ENCODE measurements at regions not wholly inside any gene's neighbourhood (a gene's known extent, or its start where the extent isn't known, plus 50 kb on each side); places are given as distances from the start of the nearest gene placed in this dataset.

DNA sequence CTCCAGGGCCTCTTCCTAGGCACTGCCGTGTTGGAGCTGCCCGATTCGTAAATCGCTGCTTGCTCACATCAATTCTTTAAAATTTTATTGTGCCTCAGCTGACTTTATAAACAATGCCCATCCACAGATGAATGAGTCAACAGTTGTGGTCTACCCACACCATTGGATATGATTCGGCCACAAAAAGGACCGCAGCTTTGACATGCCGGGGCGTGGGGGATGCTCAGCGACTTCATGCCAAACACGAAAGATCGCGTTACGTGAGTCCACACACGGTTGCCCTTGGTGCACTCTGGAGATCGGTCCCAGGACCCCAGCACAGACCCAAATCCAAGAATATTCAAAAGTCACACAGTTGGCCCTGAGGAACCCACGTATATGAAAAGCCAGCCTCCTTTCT lies 195.7 kb downstream of the CTTN start:
- Histone ChIP-seq H3K79me2 (ENCODE audit: insufficient read depth, low read length) (no peaks in the 10 kb centered on the region), H3K9me3 (ENCODE audit: insufficient read depth, low read length, severe bottlenecking) (no peaks in the 10 kb centered on the region), H3K9ac (ENCODE audit: low read depth, low read length) (no peak overlapping the region), H2AFZ (ENCODE audit: low read depth, low read length) (no peak overlapping the region), H3K36me3 (ENCODE audit: insufficient read depth, low read length) (no peaks in the 10 kb centered on the region), H3K27ac (ENCODE audit: low read length) (no peak overlapping the region), H3K4me1 (ENCODE audit: insufficient read depth, low read length) (peaks cover 20% of the 10 kb centered on the region), H3K4me2 (ENCODE audit: insufficient read depth, low read length) (no peak overlapping the region), H3K27me3 (ENCODE audit: insufficient read depth, low read length, poor library complexity) (peaks cover 4% of the 10 kb centered on the region), H4K20me1 (ENCODE audit: insufficient read depth, low read length) (peaks cover 11% of the 10 kb centered on the region), H3K4me3 (ENCODE audit: low read depth in 1 of 2, low read length in 2 of 2) (no peak overlapping the region)
- no peak for ATAC-seq (ENCODE audit: insufficient read depth, low read depth)
- no peak for TF ChIP-seq EZH2 (IDR thresholded peaks at IDR 0.05; ENCODE audit: borderline replicate concordance, low read depth, low read length, severe bottlenecking)
- TF ChIP-seq, protein P1, sequence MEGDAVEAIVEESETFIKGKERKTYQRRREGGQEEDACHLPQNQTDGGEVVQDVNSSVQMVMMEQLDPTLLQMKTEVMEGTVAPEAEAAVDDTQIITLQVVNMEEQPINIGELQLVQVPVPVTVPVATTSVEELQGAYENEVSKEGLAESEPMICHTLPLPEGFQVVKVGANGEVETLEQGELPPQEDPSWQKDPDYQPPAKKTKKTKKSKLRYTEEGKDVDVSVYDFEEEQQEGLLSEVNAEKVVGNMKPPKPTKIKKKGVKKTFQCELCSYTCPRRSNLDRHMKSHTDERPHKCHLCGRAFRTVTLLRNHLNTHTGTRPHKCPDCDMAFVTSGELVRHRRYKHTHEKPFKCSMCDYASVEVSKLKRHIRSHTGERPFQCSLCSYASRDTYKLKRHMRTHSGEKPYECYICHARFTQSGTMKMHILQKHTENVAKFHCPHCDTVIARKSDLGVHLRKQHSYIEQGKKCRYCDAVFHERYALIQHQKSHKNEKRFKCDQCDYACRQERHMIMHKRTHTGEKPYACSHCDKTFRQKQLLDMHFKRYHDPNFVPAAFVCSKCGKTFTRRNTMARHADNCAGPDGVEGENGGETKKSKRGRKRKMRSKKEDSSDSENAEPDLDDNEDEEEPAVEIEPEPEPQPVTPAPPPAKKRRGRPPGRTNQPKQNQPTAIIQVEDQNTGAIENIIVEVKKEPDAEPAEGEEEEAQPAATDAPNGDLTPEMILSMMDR (IDR thresholded peaks at IDR 0.05; ENCODE audit: borderline replicate concordance, extremely low read depth, low read length, poor library complexity, severe bottlenecking), result no peak
- DNase-seq, result no peak

DNA sequence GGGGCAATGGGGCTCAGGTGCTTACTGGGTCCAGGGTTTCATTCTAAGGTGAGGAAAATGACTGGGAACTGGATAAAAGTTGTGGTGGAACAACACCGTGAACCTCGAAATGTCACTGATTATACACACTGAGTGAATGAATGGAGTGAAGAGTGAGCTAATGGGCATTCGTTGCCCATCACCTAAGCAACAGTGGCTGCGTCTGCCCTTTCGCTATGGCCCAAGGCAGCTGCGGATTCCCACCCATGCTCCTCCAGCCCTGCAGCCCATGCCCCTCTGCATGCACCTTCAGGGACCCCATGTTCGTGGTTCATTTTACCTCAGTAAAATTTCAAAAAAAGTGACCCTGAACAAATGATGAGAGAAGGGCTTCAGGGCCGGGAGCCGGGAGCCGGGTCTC lies 196.3 kb downstream of the CTTN start:
- ATAC-seq (ENCODE audit: insufficient read depth, low read depth) (no peak), DNase-seq (no peak)
- Histone ChIP-seq H3K36me3 (ENCODE audit: insufficient read depth, low read length) (no peaks in the 10 kb centered on the region), H3K4me1 (ENCODE audit: insufficient read depth, low read length) (peaks cover 16% of the 10 kb centered on the region), H3K4me2 (ENCODE audit: insufficient read depth, low read length) (no peak overlapping the region), H3K4me3 (ENCODE audit: low read depth in 1 of 2, low read length in 2 of 2) (no peak overlapping the region), H3K9me3 (ENCODE audit: insufficient read depth, low read length, severe bottlenecking) (no peaks in the 10 kb centered on the region), H3K9ac (ENCODE audit: low read depth, low read length) (no peak overlapping the region), H3K27me3 (ENCODE audit: insufficient read depth, low read length, poor library complexity) (peaks cover 4% of the 10 kb centered on the region), H2AFZ (ENCODE audit: low read depth, low read length) (no peak overlapping the region), H3K27ac (ENCODE audit: low read length) (no peak overlapping the region), H3K79me2 (ENCODE audit: insufficient read depth, low read length) (no peaks in the 10 kb centered on the region), H4K20me1 (ENCODE audit: insufficient read depth, low read length) (peaks cover 11% of the 10 kb centered on the region)
- TF ChIP-seq, protein P1 (IDR thresholded peaks at IDR 0.05; ENCODE audit: borderline replicate concordance, extremely low read depth, low read length, poor library complexity, severe bottlenecking), result no peak
- no peak for TF ChIP-seq EZH2 (IDR thresholded peaks at IDR 0.05; ENCODE audit: borderline replicate concordance, low read depth, low read length, severe bottlenecking)

DNA sequence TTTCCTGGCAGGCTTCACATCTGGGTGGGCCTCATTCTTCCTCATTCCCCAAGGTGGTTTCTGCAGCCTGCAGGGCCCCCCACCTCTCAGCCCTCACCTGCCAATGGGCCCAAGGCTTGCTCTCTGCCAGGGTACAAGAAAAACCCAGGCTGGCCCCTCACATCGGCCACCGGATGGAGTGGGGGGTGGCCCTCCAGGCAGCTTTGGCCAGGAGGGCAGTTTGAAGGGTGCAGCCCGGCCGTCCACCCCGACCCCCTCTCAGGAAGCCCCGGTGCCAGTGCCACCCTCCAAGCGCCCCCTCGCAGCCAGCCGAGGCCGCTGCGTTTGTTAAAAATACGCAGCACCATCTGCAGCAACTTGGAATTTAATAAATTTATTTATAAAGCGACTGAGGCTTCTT lies 196.7 kb downstream of the CTTN start:
- no peak overlapping the region for H3K27ac ChIP-seq (ENCODE audit: low read length)
- no peak for DNase-seq
- H3K9ac ChIP-seq (ENCODE audit: low read depth, low read length), result no peak overlapping the region
- H3K79me2 ChIP-seq (ENCODE audit: insufficient read depth, low read length), result no peaks in the 10 kb centered on the region
- peaks cover 12% of the 10 kb centered on the region for H3K4me1 ChIP-seq (ENCODE audit: insufficient read depth, low read length)
- no peak overlapping the region for H2AFZ ChIP-seq (ENCODE audit: low read depth, low read length)
- TF ChIP-seq, protein P1 (IDR thresholded peaks at IDR 0.05; ENCODE audit: borderline replicate concordance, extremely low read depth, low read length, poor library complexity, severe bottlenecking), result no peak
- TF ChIP-seq EZH2 (IDR thresholded peaks at IDR 0.05; ENCODE audit: borderline replicate concordance, low read depth, low read length, severe bottlenecking), result no peak
- ATAC-seq (ENCODE audit: insufficient read depth, low read depth), result no peak
- no peak overlapping the region for H3K4me3 ChIP-seq (ENCODE audit: low read depth in 1 of 2, low read length in 2 of 2)
- H3K36me3 ChIP-seq (ENCODE audit: insufficient read depth, low read length), result no peaks in the 10 kb centered on the region
- peaks cover 4% of the 10 kb centered on the region for H3K27me3 ChIP-seq (ENCODE audit: insufficient read depth, low read length, poor library complexity)
- no peaks in the 10 kb centered on the region for H3K9me3 ChIP-seq (ENCODE audit: insufficient read depth, low read length, severe bottlenecking)
- no peak overlapping the region for H3K4me2 ChIP-seq (ENCODE audit: insufficient read depth, low read length)
- peaks cover 11% of the 10 kb centered on the region for H4K20me1 ChIP-seq (ENCODE audit: insufficient read depth, low read length)

DNA sequence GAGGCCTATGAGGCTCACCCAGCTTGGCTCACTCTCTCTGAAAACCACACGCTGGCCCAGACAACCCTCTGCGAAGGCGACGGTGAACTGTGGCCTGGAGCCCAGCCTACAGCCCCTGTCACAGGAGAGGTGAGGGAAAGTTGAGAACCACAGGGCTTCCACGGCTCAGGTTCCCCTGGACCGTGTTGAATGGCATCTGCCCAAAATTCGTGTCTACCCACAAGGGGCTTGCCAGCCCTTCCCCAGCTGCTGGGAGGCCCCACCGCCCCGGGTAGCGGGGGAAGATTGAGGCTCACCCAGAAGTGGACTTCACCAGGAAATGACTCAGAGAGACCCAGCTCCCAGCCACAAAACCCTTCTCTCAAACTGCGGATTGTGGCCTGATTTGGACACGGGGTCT lies 197.1 kb downstream of the CTTN start:
- no peak for DNase-seq
- Histone ChIP-seq H3K4me2 (ENCODE audit: insufficient read depth, low read length) (no peak overlapping the region), H3K27me3 (ENCODE audit: insufficient read depth, low read length, poor library complexity) (peaks cover 4% of the 10 kb centered on the region), H3K27ac (ENCODE audit: low read length) (no peak overlapping the region), H2AFZ (ENCODE audit: low read depth, low read length) (no peak overlapping the region), H3K79me2 (ENCODE audit: insufficient read depth, low read length) (no peaks in the 10 kb centered on the region), H3K4me1 (ENCODE audit: insufficient read depth, low read length) (peaks cover 7% of the 10 kb centered on the region), H3K9ac (ENCODE audit: low read depth, low read length) (no peak overlapping the region), H3K4me3 (ENCODE audit: low read depth in 1 of 2, low read length in 2 of 2) (no peak overlapping the region), H3K36me3 (ENCODE audit: insufficient read depth, low read length) (no peaks in the 10 kb centered on the region), H3K9me3 (ENCODE audit: insufficient read depth, low read length, severe bottlenecking) (no peaks in the 10 kb centered on the region), H4K20me1 (ENCODE audit: insufficient read depth, low read length) (peaks cover 11% of the 10 kb centered on the region)
- ATAC-seq (ENCODE audit: insufficient read depth, low read depth), result no peak
- TF ChIP-seq EZH2 (IDR thresholded peaks at IDR 0.05; ENCODE audit: borderline replicate concordance, low read depth, low read length, severe bottlenecking), result no peak
- TF ChIP-seq, protein P1 (IDR thresholded peaks at IDR 0.05; ENCODE audit: borderline replicate concordance, extremely low read depth, low read length, poor library complexity, severe bottlenecking), result no peak
